SK-N-SH (cell line): ENCODE measurements at regions not wholly inside any gene's neighbourhood (a gene's known extent, or its start where the extent isn't known, plus 50 kb on each side); places are given as distances from the start of the nearest gene placed in this dataset.

Experiments
- CTCF ChIP-seq: fragments of 200-600 bp; sonication (generic); IDR thresholded peaks from 2 replicates; pipeline ENCODE4 v1.6.1; 2017; ENCODE audit warnings: antibody characterized with exemption, mild to moderate bottlenecking, moderate library complexity
- ELF1 ChIP-seq: IDR thresholded peaks from 2 replicates; pipeline ENCODE4 v1.4.0; 2012
- POLR2AphosphoS5 ChIP-seq: IDR thresholded peaks from 2 replicates; pipeline ENCODE4 v1.6.1; 2012; ENCODE audit warnings: low read depth, low read length
- RAD21 ChIP-seq: IDR thresholded peaks from 2 replicates; pipeline ENCODE4 v1.6.1; 2012; ENCODE audit warnings: mild to moderate bottlenecking, low read length
- REST ChIP-seq: IDR thresholded peaks from 2 replicates; pipeline ENCODE4 v1.6.1; 2012; ENCODE audit warnings: mild to moderate bottlenecking, low read depth, low read length, moderate library complexity

GRCh38 chr17:5788266-5788900 is 204.1 kb upstream of the NLRP1 start:
- TF ChIP-seq POLR2AphosphoS5 (no peak), CTCF (no peak), RAD21 (no peak), ELF1 (no peak), REST (no peak)
